ENCODE measurements at regions not wholly inside any gene's neighbourhood (a gene's known extent, or its start where the extent isn't known, plus 50 kb on each side); places are given as distances from the start of the nearest gene placed in this dataset.

DNA sequence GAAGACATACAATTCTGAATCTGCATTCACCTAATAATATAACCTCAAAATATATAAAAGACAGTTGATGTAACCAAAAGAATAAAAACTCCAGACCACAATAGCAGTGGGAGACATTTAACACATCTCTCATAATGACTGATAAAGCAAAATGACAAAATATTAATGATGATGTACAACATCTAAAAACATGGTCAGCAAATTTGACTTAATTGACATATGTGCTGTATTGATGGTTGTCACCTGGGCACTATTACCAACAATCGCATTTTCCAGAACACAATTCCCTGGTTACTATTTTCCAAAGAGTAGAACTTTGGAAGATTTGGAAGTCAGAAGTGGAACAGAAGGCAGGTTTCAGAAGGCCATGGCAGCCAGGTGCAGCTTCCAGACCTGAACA, 899.5 kb upstream of the CELF2 start:
- no peak for TF ChIP-seq EZH2 (IDR thresholded peaks at IDR 0.05; ENCODE audit: borderline replicate concordance, low read length)
- TF ChIP-seq CTCF (IDR thresholded peaks at IDR 0.05; ENCODE audit: low read length): no peak
- no peaks in the 10 kb centered on the region for H3F3A ChIP-seq (ENCODE audit: insufficient read depth, low read length)
- H2AFZ ChIP-seq (ENCODE audit: low read length): no peak overlapping the region
- no peak overlapping the region for H3K4me3 ChIP-seq (ENCODE audit: low read depth, low read length, poor library complexity, severe bottlenecking)
- H3K9me3 ChIP-seq (ENCODE audit: low read length): no peaks in the 10 kb centered on the region
- no peak overlapping the region for H3K9ac ChIP-seq (ENCODE audit: low read length)
- H3K4me1 ChIP-seq (ENCODE audit: insufficient read depth, low read length, severe bottlenecking): no peaks in the 10 kb centered on the region
- H3K27ac ChIP-seq (ENCODE audit: low read depth, low read length, poor library complexity, severe bottlenecking): no peak overlapping the region
- H3K4me2 ChIP-seq (ENCODE audit: low read length): no peak overlapping the region
- no peaks in the 10 kb centered on the region for H4K20me1 ChIP-seq (ENCODE audit: insufficient read depth, low read length)
- H3K27me3 ChIP-seq (ENCODE audit: insufficient read depth, low read length): no peaks in the 10 kb centered on the region
- H3K9me2 ChIP-seq (ENCODE audit: low read depth, low read length): no peaks in the 10 kb centered on the region
- H3K36me3 ChIP-seq (ENCODE audit: insufficient read depth, low read length): no peaks in the 10 kb centered on the region
- no peaks in the 10 kb centered on the region for H3K79me2 ChIP-seq (ENCODE audit: insufficient read depth, low read length)

DNA sequence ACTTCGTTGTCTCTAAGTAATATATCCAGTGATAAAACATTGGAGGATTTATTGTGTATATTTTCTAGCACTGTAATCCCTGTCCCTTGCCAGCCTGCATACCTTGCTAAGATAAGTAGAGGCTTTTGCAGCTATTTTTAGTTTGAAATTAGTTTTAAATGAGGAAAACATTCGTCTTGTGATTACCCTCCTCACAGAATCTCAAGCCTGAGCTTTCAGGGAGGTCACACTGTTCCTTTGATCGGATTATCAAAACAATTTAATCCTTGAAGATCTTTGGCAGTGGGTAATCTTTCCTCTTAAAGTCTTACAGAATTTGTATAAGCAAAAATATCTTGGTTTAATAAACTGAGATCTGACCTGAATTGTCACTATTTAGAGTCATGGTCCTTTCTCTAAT, 897.0 kb upstream of the CELF2 start:
- no peaks in the 10 kb centered on the region for H3K79me2 ChIP-seq (ENCODE audit: insufficient read depth, low read length)
- H3K27me3 ChIP-seq (ENCODE audit: insufficient read depth, low read length): no peaks in the 10 kb centered on the region
- H3K4me3 ChIP-seq (ENCODE audit: low read depth, low read length, poor library complexity, severe bottlenecking): no peak overlapping the region
- TF ChIP-seq CTCF (IDR thresholded peaks at IDR 0.05; ENCODE audit: low read length) (no peak), EZH2 (IDR thresholded peaks at IDR 0.05; ENCODE audit: borderline replicate concordance, low read length) (no peak)
- no peak overlapping the region for H2AFZ ChIP-seq (ENCODE audit: low read length)
- no peak overlapping the region for H3K9ac ChIP-seq (ENCODE audit: low read length)
- no peaks in the 10 kb centered on the region for H3K4me1 ChIP-seq (ENCODE audit: insufficient read depth, low read length, severe bottlenecking)
- H3K27ac ChIP-seq (ENCODE audit: low read depth, low read length, poor library complexity, severe bottlenecking): no peak overlapping the region
- H3K9me2 ChIP-seq (ENCODE audit: low read depth, low read length): no peaks in the 10 kb centered on the region
- no peaks in the 10 kb centered on the region for H3F3A ChIP-seq (ENCODE audit: insufficient read depth, low read length)
- H3K36me3 ChIP-seq (ENCODE audit: insufficient read depth, low read length): no peaks in the 10 kb centered on the region
- H4K20me1 ChIP-seq (ENCODE audit: insufficient read depth, low read length): no peaks in the 10 kb centered on the region
- H3K9me3 ChIP-seq (ENCODE audit: low read length): no peaks in the 10 kb centered on the region
- H3K4me2 ChIP-seq (ENCODE audit: low read length): no peak overlapping the region

DNA sequence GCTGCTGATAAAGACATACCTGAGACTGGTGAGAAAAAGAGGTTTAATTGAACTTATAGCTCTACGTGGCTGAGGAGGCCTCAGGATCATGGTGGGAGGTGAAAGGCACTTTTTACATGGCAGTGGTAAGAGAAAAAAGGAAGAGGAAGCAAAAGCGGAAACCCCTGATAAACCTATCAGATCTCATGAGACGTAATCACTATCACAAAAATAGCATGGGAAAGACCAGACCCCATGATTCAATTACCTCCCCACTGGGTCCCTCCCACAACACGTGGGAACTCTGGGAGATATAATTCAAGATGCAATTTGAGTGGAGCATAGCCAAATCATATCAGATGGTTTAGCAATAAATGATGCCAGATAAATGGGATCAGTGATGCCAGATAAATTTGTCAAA, 892.0 kb upstream of the CELF2 start:
- H2AFZ ChIP-seq (ENCODE audit: low read length): no peak overlapping the region

More for the DNA sequence above, 892.0 kb upstream of the CELF2 start:
- no peaks in the 10 kb centered on the region for H4K20me1 ChIP-seq (ENCODE audit: insufficient read depth, low read length)
- TF ChIP-seq EZH2 (IDR thresholded peaks at IDR 0.05; ENCODE audit: borderline replicate concordance, low read length) (no peak), CTCF (IDR thresholded peaks at IDR 0.05; ENCODE audit: low read length) (no peak)
- H3K4me3 ChIP-seq (ENCODE audit: low read depth, low read length, poor library complexity, severe bottlenecking): no peak overlapping the region
- no peaks in the 10 kb centered on the region for H3K4me1 ChIP-seq (ENCODE audit: insufficient read depth, low read length, severe bottlenecking)
- no peaks in the 10 kb centered on the region for H3F3A ChIP-seq (ENCODE audit: insufficient read depth, low read length)
- H3K9ac ChIP-seq (ENCODE audit: low read length): no peak overlapping the region
- H3K79me2 ChIP-seq (ENCODE audit: insufficient read depth, low read length): no peaks in the 10 kb centered on the region
- H3K9me3 ChIP-seq (ENCODE audit: low read length): no peaks in the 10 kb centered on the region
- no peak overlapping the region for H3K27ac ChIP-seq (ENCODE audit: low read depth, low read length, poor library complexity, severe bottlenecking)
- H3K9me2 ChIP-seq (ENCODE audit: low read depth, low read length): no peaks in the 10 kb centered on the region
- H3K4me2 ChIP-seq (ENCODE audit: low read length): no peak overlapping the region
- no peaks in the 10 kb centered on the region for H3K36me3 ChIP-seq (ENCODE audit: insufficient read depth, low read length)
- no peaks in the 10 kb centered on the region for H3K27me3 ChIP-seq (ENCODE audit: insufficient read depth, low read length)
